H1 (cell line): ENCODE measurements at regions not wholly inside any gene's neighbourhood (a gene's known extent, or its start where the extent isn't known, plus 50 kb on each side); places are given as distances from the start of the nearest gene placed in this dataset.

ENCODE experiments used
- CTCF ChIA-PET: fragments of 300-600 bp; sonication (Branson Sonifier 250); formaldehyde crosslinking; loops from one replicate; lab custom pipeline; 2021; ENCODE audit not compliant: partially characterized antibody; lab: Charles Lee
- POLR2A ChIA-PET: fragments of 300-600 bp; sonication (Branson Sonifier 250); formaldehyde crosslinking; loops from one replicate; lab custom pipeline; 2021; ENCODE audit warnings: inconsistent platforms; ENCODE audit not compliant: partially characterized antibody; lab: Charles Lee
- DNase-seq, 2 experiments: peaks; one replicate each; pipeline versions ENCODE4 v3.0.0 to v3.0.0-alpha.2; 2010 to 2022; ENCODE audit warnings: low spot score in 2 of 2, low read depth in 1 of 2, mixed read lengths in 1 of 2
- FAIRE-seq: peaks from 2 replicates; lab custom pipeline; 2011; peaks lifted over from hg19 to GRCh38; lab: Jason Lieb, UNC
- H2AFZ ChIP-seq: 2 replicates; pipeline ENCODE4 v1.8.1; 2012; ENCODE audit warnings: low read length, inconsistent platforms
- H2AK5ac ChIP-seq: 2 replicates; pipeline ENCODE4 v1.6.1; 2013; ENCODE audit warnings: low read depth, low read length
- H2BK120ac ChIP-seq: replicated peaks from 2 replicates; pipeline ENCODE3; 2013; ENCODE audit warnings: low read depth, low read length, inconsistent platforms
- H2BK12ac ChIP-seq: 2 replicates; pipeline ENCODE4 v1.6.1; 2013; ENCODE audit warnings: low read depth, low read length
- H2BK15ac ChIP-seq: 2 replicates; pipeline ENCODE4 v1.6.1; 2013; ENCODE audit warnings: low read length
- H2BK20ac ChIP-seq: 2 replicates; pipeline ENCODE4 v1.6.1; 2013; ENCODE audit warnings: low read length
- H2BK5ac ChIP-seq: 2 replicates; pipeline ENCODE4 v1.6.1; 2013; ENCODE audit warnings: low read depth, low read length
- H3K14ac ChIP-seq: 2 replicates; pipeline ENCODE4 v1.6.1; 2013; ENCODE audit warnings: inconsistent platforms; ENCODE audit not compliant: insufficient read length
- H3K18ac ChIP-seq: 2 replicates; pipeline ENCODE4 v1.6.1; 2013; ENCODE audit warnings: low read length; ENCODE audit errors: extremely low read depth
- H3K23ac ChIP-seq: 2 replicates; pipeline ENCODE4 v1.6.1; 2013; ENCODE audit warnings: inconsistent platforms; ENCODE audit not compliant: insufficient read length
- H3K23me2 ChIP-seq: 2 replicates; pipeline ENCODE4 v1.6.1; 2013; ENCODE audit warnings: low read depth, low read length
- H3K27ac ChIP-seq: 2 replicates; pipeline ENCODE4 v1.6.1; 2011; ENCODE audit warnings: low read depth, low read length, inconsistent platforms
- H3K27me3 ChIP-seq, 4 experiments: replicated peaks in 1 of 4; 1 replicate in 1 of 4; 2 replicates in 3 of 4; pipeline versions ENCODE4 v1.6.1 to v1.8.1; 2011 to 2013; ENCODE audit warnings: low read length in 3 of 4, mild to moderate bottlenecking in 3 of 4, inconsistent platforms in 2 of 4, mixed read lengths in 2 of 4, moderate library complexity in 1 of 4; ENCODE audit not compliant: control insufficient read depth in 3 of 4, insufficient read depth in 3 of 4; ENCODE audit errors: extremely low read depth in 1 of 4
- H3K36me3 ChIP-seq, 4 experiments: 2 replicates each; pipeline versions ENCODE4 v1.6.1 to v1.8.1; 2011 to 2013; ENCODE audit warnings: mild to moderate bottlenecking in 4 of 4, low read length in 3 of 4, moderate library complexity in 2 of 4, control low read depth in 1 of 4, inconsistent platforms in 1 of 4; ENCODE audit not compliant: insufficient read depth in 4 of 4, control insufficient read depth in 2 of 4
- H3K4ac ChIP-seq: replicated peaks from 2 replicates; pipeline ENCODE3; 2013; ENCODE audit warnings: low read length, low read depth, mixed read lengths, inconsistent platforms; ENCODE audit not compliant: insufficient read length
- H3K4me1 ChIP-seq, 4 experiments: replicated peaks in 1 of 4; 1 replicate in 1 of 4; 2 replicates in 3 of 4; pipeline versions ENCODE4 v1.6.1 to v1.8.1; 2011 to 2013; ENCODE audit warnings: low read length in 3 of 4, inconsistent platforms in 2 of 4, mixed read lengths in 1 of 4; ENCODE audit not compliant: insufficient read depth in 4 of 4, control insufficient read depth in 3 of 4
- H3K4me2 ChIP-seq, 2 experiments: 2 replicates each; pipeline versions ENCODE4 v1.6.1 to v1.8.1; 2011 to 2013; ENCODE audit warnings: low read depth in 2 of 2, low read length in 2 of 2, control low read depth in 1 of 2, inconsistent platforms in 1 of 2, mild to moderate bottlenecking in 1 of 2; ENCODE audit not compliant: insufficient read depth in 1 of 2
- H3K4me3 ChIP-seq, 4 experiments: fragments of 200-600, 300-600 bp in 1 of 4; sonication (generic), shearing (Covaris generic), sonication (Bioruptor Twin) in 1 of 4; 2 replicates each; pipeline versions ENCODE4 v1.5.1 to v1.8.1; 2011 to 2016; ENCODE audit warnings: low read length in 4 of 4, low read depth in 3 of 4, control low read depth in 2 of 4, inconsistent platforms in 2 of 4, mild to moderate bottlenecking in 2 of 4, mixed read lengths in 1 of 4, moderate library complexity in 1 of 4; ENCODE audit not compliant: insufficient read depth in 2 of 4; ENCODE audit errors: extremely low read depth in 1 of 4
- H3K56ac ChIP-seq: replicated peaks from 2 replicates; pipeline ENCODE3; 2013; ENCODE audit warnings: low read depth, mild to moderate bottlenecking, mixed read lengths, low read length, inconsistent platforms; ENCODE audit not compliant: insufficient read length
- H3K79me1 ChIP-seq: 2 replicates; pipeline ENCODE4 v1.6.1; 2013; ENCODE audit warnings: low read depth, low read length, control low read depth
- H3K79me2 ChIP-seq, 2 experiments: 2 replicates each; pipeline versions ENCODE4 v1.6.1 to v1.8.1; 2012 to 2013; ENCODE audit warnings: low read length in 2 of 2, mild to moderate bottlenecking in 2 of 2, inconsistent platforms in 1 of 2; ENCODE audit not compliant: insufficient read depth in 2 of 2, control insufficient read depth in 1 of 2
- H3K9ac ChIP-seq, 4 experiments: replicated peaks in 1 of 4; 1 replicate in 1 of 4; 2 replicates in 3 of 4; pipeline versions ENCODE4 v1.6.1 to v1.8.1; 2011 to 2013; ENCODE audit warnings: low read depth in 3 of 4, low read length in 3 of 4, control low read depth in 2 of 4, mild to moderate bottlenecking in 2 of 4, moderate library complexity in 2 of 4, inconsistent platforms in 1 of 4; ENCODE audit errors: extremely low read depth in 1 of 4
- H3K9me3 ChIP-seq, 2 experiments: 2 replicates each; pipeline versions ENCODE4 v1.6.1 to v1.8.1; 2012 to 2013; ENCODE audit warnings: mild to moderate bottlenecking in 2 of 2, moderate library complexity in 2 of 2, control low read depth in 1 of 2, inconsistent platforms in 1 of 2, low read depth in 1 of 2, low read length in 1 of 2, mixed read lengths in 1 of 2; ENCODE audit not compliant: insufficient read depth in 2 of 2
- H4K20me1 ChIP-seq, 2 experiments: replicated peaks in 1 of 2; 2 replicates each; pipeline versions ENCODE3 to v1.8.1; 2011 to 2013; ENCODE audit warnings: inconsistent platforms in 2 of 2, low read length in 2 of 2, mild to moderate bottlenecking in 1 of 2; ENCODE audit not compliant: insufficient read depth in 2 of 2, control insufficient read depth in 1 of 2
- H4K5ac ChIP-seq: 2 replicates; pipeline ENCODE4 v1.6.1; 2013; ENCODE audit warnings: low read length, low read depth, mixed read lengths, inconsistent platforms; ENCODE audit not compliant: insufficient read length
- H4K8ac ChIP-seq: 2 replicates; pipeline ENCODE4 v1.8.0; 2013; ENCODE audit warnings: mild to moderate bottlenecking, moderate library complexity, low read length, inconsistent platforms; ENCODE audit not compliant: insufficient read depth; ENCODE audit errors: extremely low read depth
- H4K91ac ChIP-seq: replicated peaks from 2 replicates; pipeline ENCODE3; 2013; ENCODE audit warnings: low read length, mixed read lengths, inconsistent platforms; ENCODE audit not compliant: insufficient read length
- CBX5 ChIP-seq: fragments of 300-800, 300-1000 bp; sonication (generic); IDR thresholded peaks from 2 replicates; pipeline ENCODE4 v1.7.1; 2016; ENCODE audit warnings: antibody characterized with exemption, low read length, low read depth
- CTBP2 ChIP-seq: IDR thresholded peaks from 2 replicates; pipeline ENCODE4 v1.7.0; 2011; ENCODE audit warnings: borderline replicate concordance, mild to moderate bottlenecking, moderate library complexity, mixed read lengths, low read length; ENCODE audit not compliant: insufficient read depth, insufficient read length
- CTCF ChIP-seq, 3 experiments: IDR thresholded peaks; 1 replicate in 2 of 3; 2 replicates in 1 of 3; pipeline versions ENCODE4 v1.5.1 to v1.6.1; 2011; ENCODE audit warnings: low read length in 3 of 3, mild to moderate bottlenecking in 3 of 3, inconsistent platforms in 2 of 3, low read depth in 1 of 3, moderate library complexity in 1 of 3; ENCODE audit not compliant: insufficient read depth in 1 of 3; ENCODE audit errors: control extremely low read depth in 1 of 3
- E2F6 ChIP-seq: IDR thresholded peaks from 2 replicates; pipeline ENCODE4 v1.6.1; 2012; ENCODE audit warnings: inconsistent platforms
- EGR1 ChIP-seq: IDR thresholded peaks from 2 replicates; pipeline ENCODE4 v1.6.1; 2011; ENCODE audit warnings: low read depth, low read length, borderline replicate concordance
- JUND ChIP-seq: IDR thresholded peaks from 2 replicates; pipeline ENCODE4 v1.6.1; 2011; ENCODE audit warnings: mild to moderate bottlenecking, improper control_type of control experiment, low read length
- POLR2AphosphoS5 ChIP-seq: IDR thresholded peaks from 2 replicates; pipeline ENCODE4 v1.6.1; 2011; ENCODE audit warnings: low read depth, low read length
- POU5F1 ChIP-seq: IDR thresholded peaks from 2 replicates; pipeline ENCODE4 v1.6.1; 2011; ENCODE audit warnings: low read depth, mild to moderate bottlenecking, low read length, moderate library complexity
- RXRA ChIP-seq: IDR thresholded peaks from 2 replicates; pipeline ENCODE4 v1.6.1; 2011; ENCODE audit warnings: low read depth, mild to moderate bottlenecking, low read length, moderate library complexity; ENCODE audit not compliant: insufficient read depth
- SIX5 ChIP-seq: IDR thresholded peaks from 2 replicates; pipeline ENCODE4 v1.6.1; 2011; ENCODE audit warnings: mild to moderate bottlenecking, low read depth, low read length
- SP1 ChIP-seq: IDR thresholded peaks from 2 replicates; pipeline ENCODE4 v1.6.1; 2011; ENCODE audit warnings: low read depth, low read length
- YY1 ChIP-seq: IDR thresholded peaks from 2 replicates; pipeline ENCODE4 v1.6.1; 2011; ENCODE audit warnings: low read depth, mild to moderate bottlenecking, low read length
- WGBS, 2 experiments: shearing (Covaris generic) in 1 of 2; methylation state at CpG; one replicate each; pipeline versions ENCODE4 v1.1.6 to v1.1.7; 2013 to 2015; ENCODE audit warnings: low lambda C conversion rate in 2 of 2, mixed read lengths in 2 of 2, inconsistent platforms in 1 of 2, low coverage in 1 of 2, missing lambda C conversion rate in 1 of 2; ENCODE audit not compliant: insufficient replicate concordance in 2 of 2, insufficient coverage in 1 of 2, insufficient read length in 1 of 2; ENCODE audit errors: extremely low coverage in 1 of 2, missing lambda C conversion rate in 1 of 2; 5-methylcytosine and 5-hydroxymethylcytosine counted together

GRCh38 chr3:70387889-70388288 lies 75.5 kb upstream of the MDFIC2 start:
- Histone ChIP-seq H2AFZ (no peak overlapping the region), H3K14ac (no peak overlapping the region), H3K9me3 (peaks cover 0 to 4% of the 10 kb centered on the region in 2 experiments; a peak in 1 of 4 replicates), H3K4me3 (no peak overlapping the region), H2BK12ac (no peak overlapping the region), H2BK5ac (no peak overlapping the region), H3K18ac (no peak overlapping the region), H3K4ac (no peak overlapping the region), H3K23me2 (no peaks in the 10 kb centered on the region), H4K91ac (no peak overlapping the region), H3K56ac (no peak overlapping the region), H3K23ac (no peak overlapping the region), H3K36me3 (no peaks in the 10 kb centered on the region), H3K27me3 (no peaks in the 10 kb centered on the region), H2BK120ac (no peak overlapping the region), H2BK15ac (no peak overlapping the region), H3K79me1 (no peaks in the 10 kb centered on the region), H3K4me1 (peaks cover 0 to 4% (median 1%) of the 10 kb centered on the region in 4 experiments; a peak in 2 of 7 replicates), H3K9ac (no peak overlapping the region), H3K27ac (no peak overlapping the region), H4K5ac (no peak overlapping the region), H4K8ac (no peak overlapping the region), H3K79me2 (no peaks in the 10 kb centered on the region), H2AK5ac (no peak overlapping the region), H4K20me1 (no peaks in the 10 kb centered on the region), H3K4me2 (no peak overlapping the region), H2BK20ac (no peak overlapping the region)
- FAIRE-seq (no peak), DNase-seq (no peak)
- no peak for TF ChIP-seq CBX5
- TF ChIP-seq EGR1, result no peak
- TF ChIP-seq SIX5, result no peak
- no peak for TF ChIP-seq JUND
- TF ChIP-seq POU5F1, result no peak
- no peak for TF ChIP-seq RXRA
- TF ChIP-seq POLR2AphosphoS5, result no peak
- no peak for TF ChIP-seq CTCF (IDR thresholded peaks at IDR 0.05; ENCODE audit: control extremely low read depth in 1 of 3, insufficient read depth in 1 of 3, low read depth in 1 of 3, low read length in 3 of 3)
- TF ChIP-seq CTBP2, result no peak
- TF ChIP-seq YY1, result no peak
- TF ChIP-seq E2F6, result no peak
- TF ChIP-seq SP1, result no peak
- POLR2A ChIA-PET, result no interaction called here
- CTCF ChIA-PET, result interaction anchor here (0.7 kb wide), 1 partner anchor 326 kb away, joined by 3 read pairs; no protein-coding TSS in a partner anchor
- WGBS, 2 experiments, result 93% methylated on average over 3 of the region's 3 CpGs; no CpG with 5 or more reads in 1 of the 2 experiments
